H9 (cell line): ENCODE measurements at regions not wholly inside any gene's neighbourhood (a gene's known extent, or its start where the extent isn't known, plus 50 kb on each side); places are given as distances from the start of the nearest gene placed in this dataset.

Experiments
- DNase-seq: peaks from one replicate; pipeline ENCODE4 v3.0.0-alpha.2; 2017
- H2AFZ ChIP-seq: one replicate; pipeline ENCODE4 v1.6.1; 2013; ENCODE audit warnings: mild to moderate bottlenecking, low read length, control low read depth, moderate library complexity
- H2AK5ac ChIP-seq: 2 replicates; pipeline ENCODE4 v1.6.1; 2013; ENCODE audit warnings: low read length, control low read depth, mixed read lengths; ENCODE audit not compliant: insufficient read length
- H2BK120ac ChIP-seq: one replicate; pipeline ENCODE4 v1.6.1; 2013; ENCODE audit warnings: low read depth, mild to moderate bottlenecking, low read length, control low read depth, inconsistent platforms; ENCODE audit not compliant: poor library complexity, severe bottlenecking
- H2BK12ac ChIP-seq: 2 replicates; pipeline ENCODE4 v1.6.1; 2013; ENCODE audit warnings: low read length, control low read depth, mixed read lengths, low read depth; ENCODE audit not compliant: insufficient read length
- H2BK15ac ChIP-seq: 2 replicates; pipeline ENCODE4 v1.6.1; 2013; ENCODE audit warnings: low read depth, low read length, control low read depth
- H2BK20ac ChIP-seq: one replicate; pipeline ENCODE4 v1.6.1; 2013; ENCODE audit warnings: low read depth, mild to moderate bottlenecking, low read length, control low read depth, inconsistent platforms; ENCODE audit not compliant: poor library complexity, severe bottlenecking
- H2BK5ac ChIP-seq: 2 replicates; pipeline ENCODE4 v1.6.1; 2013; ENCODE audit warnings: low read length, control low read depth, mixed read lengths; ENCODE audit not compliant: insufficient read length
- H3K14ac ChIP-seq: 2 replicates; pipeline ENCODE4 v1.6.1; 2013; ENCODE audit warnings: low read length, control low read depth; ENCODE audit not compliant: insufficient read depth
- H3K18ac ChIP-seq: 2 replicates; pipeline ENCODE4 v1.6.1; 2013; ENCODE audit warnings: low read depth, mild to moderate bottlenecking, mixed read lengths, low read length, control low read depth; ENCODE audit not compliant: insufficient read length
- H3K23ac ChIP-seq: 2 replicates; pipeline ENCODE4 v1.6.1; 2013; ENCODE audit warnings: low read length, control low read depth, mixed read lengths, low read depth; ENCODE audit not compliant: insufficient read length
- H3K23me2 ChIP-seq: 2 replicates; pipeline ENCODE4 v1.6.1; 2013; ENCODE audit warnings: low read depth, mild to moderate bottlenecking, mixed read lengths, low read length, control low read depth; ENCODE audit not compliant: insufficient read length, poor library complexity, severe bottlenecking
- H3K27ac ChIP-seq: 2 replicates; pipeline ENCODE4 v1.5.1; 2013; ENCODE audit warnings: low read length, control low read depth, mixed read lengths, low read depth; ENCODE audit not compliant: insufficient read length
- H3K27me3 ChIP-seq: 2 replicates; pipeline ENCODE4 v1.6.1; 2013; ENCODE audit warnings: low read length, control low read depth, inconsistent platforms; ENCODE audit not compliant: insufficient read depth
- H3K4ac ChIP-seq: 2 replicates; pipeline ENCODE4 v1.6.1; 2013; ENCODE audit warnings: low read depth, mild to moderate bottlenecking, control low read depth, inconsistent platforms, low read length, moderate library complexity
- H3K4me1 ChIP-seq: 2 replicates; pipeline ENCODE4 v1.6.1; 2013; ENCODE audit warnings: low read length, control low read depth, inconsistent platforms; ENCODE audit not compliant: insufficient read depth
- H3K4me2 ChIP-seq: 2 replicates; pipeline ENCODE4 v1.6.1; 2013; ENCODE audit warnings: low read length, control low read depth, mixed read lengths; ENCODE audit not compliant: insufficient read length, insufficient read depth
- H3K56ac ChIP-seq: 2 replicates; pipeline ENCODE4 v1.6.1; 2013; ENCODE audit warnings: low read depth, mild to moderate bottlenecking, mixed read lengths, low read length, control low read depth; ENCODE audit not compliant: insufficient read length
- H3K79me1 ChIP-seq: 2 replicates; pipeline ENCODE4 v1.6.1; 2013; ENCODE audit warnings: low read depth, mild to moderate bottlenecking, moderate library complexity, low read length, control low read depth, inconsistent platforms; ENCODE audit not compliant: insufficient read depth, poor library complexity, severe bottlenecking
- H3K79me2 ChIP-seq: 2 replicates; pipeline ENCODE4 v1.6.1; 2013; ENCODE audit warnings: low read length, control low read depth, inconsistent platforms; ENCODE audit not compliant: insufficient read depth
- H3K9ac ChIP-seq: 2 replicates; pipeline ENCODE4 v1.6.1; 2013; ENCODE audit warnings: low read length, control low read depth, mixed read lengths; ENCODE audit not compliant: insufficient read length; ENCODE audit errors: extremely low read depth
- H3K9me3 ChIP-seq: one replicate; pipeline ENCODE4 v1.6.1; 2013; ENCODE audit warnings: low read depth, low read length, inconsistent platforms; ENCODE audit not compliant: control insufficient read depth
- H3T11ph ChIP-seq: one replicate; pipeline ENCODE4 v1.6.1; 2013; ENCODE audit warnings: mild to moderate bottlenecking, low read length, control low read depth, inconsistent platforms
- H4K20me1 ChIP-seq: one replicate; pipeline ENCODE4 v1.6.1; 2013; ENCODE audit not compliant: control insufficient read depth, insufficient read length, insufficient read depth
- H4K5ac ChIP-seq: 2 replicates; pipeline ENCODE4 v1.6.1; 2013; ENCODE audit warnings: low read depth, mild to moderate bottlenecking, mixed read lengths, low read length, control low read depth; ENCODE audit not compliant: insufficient read length
- H4K8ac ChIP-seq: replicated peaks from 2 replicates; pipeline ENCODE4 v1.6.1; 2013; ENCODE audit warnings: low read length, control low read depth, mixed read lengths, low read depth; ENCODE audit not compliant: insufficient read length
- H4K91ac ChIP-seq: 2 replicates; pipeline ENCODE4 v1.6.1; 2013; ENCODE audit warnings: low read depth, mild to moderate bottlenecking, moderate library complexity, mixed read lengths, low read length, control low read depth; ENCODE audit not compliant: insufficient read length
- H3K27ac Mint-ChIP-seq, 3 experiments: 2 replicates in 2 of 3; 3 replicates in 1 of 3; pipeline ENCODE4 v1.8.0; 2020 to 2021; ENCODE audit warnings: mixed read lengths in 3 of 3, mild to moderate bottlenecking in 1 of 3, moderate library complexity in 1 of 3
- H3K27me3 Mint-ChIP-seq: 2 replicates; pipeline ENCODE4 v1.8.0; 2021; ENCODE audit warnings: low read depth, mild to moderate bottlenecking, moderate library complexity, mixed read lengths
- H3K36me3 Mint-ChIP-seq, 3 experiments: 2 replicates in 2 of 3; 3 replicates in 1 of 3; pipeline ENCODE4 v1.8.0; 2020 to 2021; ENCODE audit warnings: low read depth in 3 of 3, mixed read lengths in 3 of 3; ENCODE audit not compliant: insufficient read depth in 1 of 3
- H3K4me1 Mint-ChIP-seq, 2 experiments: 2 replicates each; pipeline ENCODE4 v1.8.0; 2020; ENCODE audit warnings: mixed read lengths in 2 of 2
- H3K4me3 Mint-ChIP-seq, 2 experiments: 2 replicates in 1 of 2; 3 replicates in 1 of 2; pipeline ENCODE4 v1.8.0; 2020 to 2021; ENCODE audit warnings: mild to moderate bottlenecking in 2 of 2, mixed read lengths in 2 of 2, moderate library complexity in 1 of 2
- H3K9me3 Mint-ChIP-seq, 2 experiments: 2 replicates in 1 of 2; 3 replicates in 1 of 2; pipeline ENCODE4 v1.8.0; 2020; ENCODE audit warnings: mild to moderate bottlenecking in 2 of 2, mixed read lengths in 2 of 2, moderate library complexity in 1 of 2
- WGBS: extraction: QIAGEN DNeasy Blood & Tissue Kit; methylation state at CpG from one replicate; pipeline ENCODE4 v1.1.7; 2013; ENCODE audit warnings: missing lambda C conversion rate, low lambda C conversion rate, mixed read lengths; ENCODE audit not compliant: insufficient read length; ENCODE audit errors: extremely low coverage; 5-methylcytosine and 5-hydroxymethylcytosine counted together
- TF ChIP-seq, protein P1 (sequence below): fragments of 200-600 bp; sonication (generic); conservative IDR thresholded peaks from 3 replicates; pipeline ENCODE4 v1.8.0; 2021; ENCODE audit warnings: antibody characterized with exemption, mild to moderate bottlenecking

- no peak overlapping the region; a peak in 1 of 7 replicates for H3K27ac Mint-ChIP-seq
- Histone ChIP-seq H3K56ac (no peak overlapping the region), H3K18ac (no peak overlapping the region), H3T11ph (no peak overlapping the region), H2BK20ac (no peak overlapping the region), H2AFZ (no peak overlapping the region), H3K4me1 (peaks cover 4% of the 10 kb centered on the region; the same call in 1 of the 2 replicates), H4K91ac (no peak overlapping the region), H3K4ac (no peak overlapping the region), H3K14ac (no peak overlapping the region), H3K4me2 (no peak overlapping the region), H3K79me1 (no peaks in the 10 kb centered on the region), H3K27ac (no peak overlapping the region), H2BK120ac (no peak overlapping the region), H2AK5ac (no peak overlapping the region), H3K23me2 (no peaks in the 10 kb centered on the region), H2BK15ac (no peak overlapping the region), H2BK5ac (no peak overlapping the region), H3K27me3 (no peaks in the 10 kb centered on the region), H2BK12ac (no peak overlapping the region), H3K9me3 (no peaks in the 10 kb centered on the region), H4K5ac (no peak overlapping the region), H3K23ac (no peak overlapping the region), H4K8ac (no peak overlapping the region), H3K9ac (no peak overlapping the region), H3K79me2 (no peaks in the 10 kb centered on the region), H4K20me1 (peaks cover 3% of the 10 kb centered on the region)
- no peak overlapping the region; a peak in 1 of 5 replicates for H3K4me3 Mint-ChIP-seq
- no peaks in the 10 kb centered on the region for H3K36me3 Mint-ChIP-seq
- peaks cover 14 to 15% of the 10 kb centered on the region in 2 experiments for H3K4me1 Mint-ChIP-seq
- TF ChIP-seq, protein P1, sequence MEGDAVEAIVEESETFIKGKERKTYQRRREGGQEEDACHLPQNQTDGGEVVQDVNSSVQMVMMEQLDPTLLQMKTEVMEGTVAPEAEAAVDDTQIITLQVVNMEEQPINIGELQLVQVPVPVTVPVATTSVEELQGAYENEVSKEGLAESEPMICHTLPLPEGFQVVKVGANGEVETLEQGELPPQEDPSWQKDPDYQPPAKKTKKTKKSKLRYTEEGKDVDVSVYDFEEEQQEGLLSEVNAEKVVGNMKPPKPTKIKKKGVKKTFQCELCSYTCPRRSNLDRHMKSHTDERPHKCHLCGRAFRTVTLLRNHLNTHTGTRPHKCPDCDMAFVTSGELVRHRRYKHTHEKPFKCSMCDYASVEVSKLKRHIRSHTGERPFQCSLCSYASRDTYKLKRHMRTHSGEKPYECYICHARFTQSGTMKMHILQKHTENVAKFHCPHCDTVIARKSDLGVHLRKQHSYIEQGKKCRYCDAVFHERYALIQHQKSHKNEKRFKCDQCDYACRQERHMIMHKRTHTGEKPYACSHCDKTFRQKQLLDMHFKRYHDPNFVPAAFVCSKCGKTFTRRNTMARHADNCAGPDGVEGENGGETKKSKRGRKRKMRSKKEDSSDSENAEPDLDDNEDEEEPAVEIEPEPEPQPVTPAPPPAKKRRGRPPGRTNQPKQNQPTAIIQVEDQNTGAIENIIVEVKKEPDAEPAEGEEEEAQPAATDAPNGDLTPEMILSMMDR = no peak
- no CpG with 5 or more reads among the region's 3 CpGs for WGBS
- DNase-seq = no peak
- H3K9me3 Mint-ChIP-seq = peaks cover 0 to 2% of the 10 kb centered on the region in 2 experiments; a peak in 2 of 5 replicates
- H3K27me3 Mint-ChIP-seq = no peaks in the 10 kb centered on the region
Measured at GRCh38 chr3:28680050-28680449, 331.4 kb upstream of the AZI2 start.
